ENCODE measurements at regions not wholly inside any gene's neighbourhood (a gene's known extent, or its start where the extent isn't known, plus 50 kb on each side); places are given as distances from the start of the nearest gene placed in this dataset.
"Not testable (repeated sequence)": the region's sequence is repeated elsewhere in the genome, so short reads cannot be mapped to it uniquely, and the experiment has no call there.

- no peak overlapping the region for H3K4me3 ChIP-seq (ENCODE audit: low read length)
- no peak for DNase-seq (ENCODE audit: low read depth, low spot score)
These were observed 173.0 kb upstream of the G2E3 start for GRCh38 chr14:30385925-30386324.

- no peak overlapping the region for H3K4me3 ChIP-seq (ENCODE audit: low read length)
- no peak for DNase-seq (ENCODE audit: low read depth, low spot score)
These were observed 171.1 kb upstream of the G2E3 start for GRCh38 chr14:30387871-30388270.

GRCh38 chr14:30389134-30389876, 169.7 kb upstream of the G2E3 start:
- no peak for DNase-seq (ENCODE audit: low read depth, low spot score)
- no peak overlapping the region for H3K4me3 ChIP-seq (ENCODE audit: low read length)

- DNase-seq (ENCODE audit: low read depth, low spot score), result no peak
- H3K4me3 ChIP-seq (ENCODE audit: low read length), result no peak overlapping the region
These were observed 169.0 kb upstream of the G2E3 start for GRCh38 chr14:30389877-30390385.

- no peak overlapping the region for H3K4me3 ChIP-seq (ENCODE audit: low read length)
- no peak for DNase-seq (ENCODE audit: low read depth, low spot score)
These were observed 163.9 kb upstream of the G2E3 start for GRCh38 chr14:30395065-30395464.

- no peak for DNase-seq (ENCODE audit: low read depth, low spot score)
- no peak overlapping the region for H3K4me3 ChIP-seq (ENCODE audit: low read length)
These were observed 156.1 kb upstream of the G2E3 start for GRCh38 chr14:30402846-30403245.

GRCh38 chr14:30403791-30404190, 155.2 kb upstream of the G2E3 start:
- H3K4me3 ChIP-seq (ENCODE audit: low read length), result no peak overlapping the region
- no peak for DNase-seq (ENCODE audit: low read depth, low spot score)

GRCh38 chr14:30409508-30410015, 149.4 kb upstream of the G2E3 start:
- not testable (repeated sequence) for DNase-seq (ENCODE audit: low read depth, low spot score); H3K4me3 ChIP-seq (ENCODE audit: low read length)

GRCh38 chr14:30410986-30411385, 148.0 kb upstream of the G2E3 start:
- H3K4me3 ChIP-seq (ENCODE audit: low read length), result no peak overlapping the region
- DNase-seq (ENCODE audit: low read depth, low spot score), result no peak

- DNase-seq (ENCODE audit: low read depth, low spot score); H3K4me3 ChIP-seq (ENCODE audit: low read length): not testable (repeated sequence)
These were observed 145.8 kb upstream of the G2E3 start for GRCh38 chr14:30413184-30413583.

- no peak overlapping the region for H3K4me3 ChIP-seq (ENCODE audit: low read length)
- DNase-seq (ENCODE audit: low read depth, low spot score), result no peak
These were observed 141.8 kb upstream of the G2E3 start for GRCh38 chr14:30417121-30417520.

GRCh38 chr14:30417999-30418398, 141.0 kb upstream of the G2E3 start:
- H3K4me3 ChIP-seq (ENCODE audit: low read length), result no peak overlapping the region
- no peak for DNase-seq (ENCODE audit: low read depth, low spot score)

- H3K4me3 ChIP-seq (ENCODE audit: low read length), result no peak overlapping the region
These were observed 139.9 kb upstream of the G2E3 start for GRCh38 chr14:30419037-30419436.

GRCh38 chr14:30420515-30420914, 138.4 kb upstream of the G2E3 start:
- DNase-seq (ENCODE audit: low read depth, low spot score), result no peak
- H3K4me3 ChIP-seq (ENCODE audit: low read length), result no peak overlapping the region

More at GRCh38 chr14:30419037-30419436, 139.9 kb upstream of the G2E3 start:
- no peak for DNase-seq (ENCODE audit: low read depth, low spot score)

GRCh38 chr14:30426463-30426862, 132.5 kb upstream of the G2E3 start:
- DNase-seq (ENCODE audit: low read depth, low spot score), result no peak

GRCh38 chr14:30427401-30427800, 131.6 kb upstream of the G2E3 start:
- no peak for DNase-seq (ENCODE audit: low read depth, low spot score)
- no peak overlapping the region for H3K4me3 ChIP-seq (ENCODE audit: low read length)

More at GRCh38 chr14:30426463-30426862, 132.5 kb upstream of the G2E3 start:
- H3K4me3 ChIP-seq (ENCODE audit: low read length), result no peak overlapping the region

GRCh38 chr14:30427846-30428245, 131.1 kb upstream of the G2E3 start:
- DNase-seq (ENCODE audit: low read depth, low spot score), result no peak
- no peak overlapping the region for H3K4me3 ChIP-seq (ENCODE audit: low read length)

GRCh38 chr14:30431552-30431951, 127.4 kb upstream of the G2E3 start:
- DNase-seq (ENCODE audit: low read depth, low spot score), result no peak
- H3K4me3 ChIP-seq (ENCODE audit: low read length), result no peak overlapping the region

GRCh38 chr14:30440961-30441360, 118.0 kb upstream of the G2E3 start:
- DNase-seq (ENCODE audit: low read depth, low spot score), result no peak
- H3K4me3 ChIP-seq (ENCODE audit: low read length), result no peak overlapping the region

GRCh38 chr14:30443368-30444007, 115.5 kb upstream of the G2E3 start:
- peak; percentile 29 for DNase-seq (ENCODE audit: low read depth, low spot score)
- H3K4me3 ChIP-seq (ENCODE audit: low read length), result no peak overlapping the region
